ENCODE measurements at regions not wholly inside any gene's neighbourhood (a gene's known extent, or its start where the extent isn't known, plus 50 kb on each side); places are given as distances from the start of the nearest gene placed in this dataset.
"Not testable (repeated sequence)": the region's sequence is repeated elsewhere in the genome, so short reads cannot be mapped to it uniquely, and the experiment has no call there.

- no peak for DNase-seq
Observed at GRCh38 chr10:130263289-130263688, 127.1 kb downstream of the GLRX3 start.

GRCh38 chr10:130265542-130265941 is 129.4 kb downstream of the GLRX3 start:
- DNase-seq = no peak

- DNase-seq = no peak
Observed at GRCh38 chr10:130282492-130283218, 146.5 kb downstream of the GLRX3 start.

GRCh38 chr10:130283219-130283545 is 147.0 kb downstream of the GLRX3 start:
- no peak for DNase-seq

GRCh38 chr10:130295761-130296160 is 159.6 kb downstream of the GLRX3 start:
- not testable (repeated sequence) for DNase-seq

- DNase-seq = peak; percentile 42
Observed at GRCh38 chr10:130300608-130301020, 164.4 kb downstream of the GLRX3 start.

- peak; percentile 80 for DNase-seq
Observed at GRCh38 chr10:130301021-130301892, 165.1 kb downstream of the GLRX3 start.

- DNase-seq = no peak
Observed at GRCh38 chr10:130326954-130327353, 190.8 kb downstream of the GLRX3 start.

- no peak for DNase-seq
Observed at GRCh38 chr10:130329792-130330191, 193.6 kb downstream of the GLRX3 start.

GRCh38 chr10:130333185-130333584 is 197.0 kb downstream of the GLRX3 start:
- no peak for DNase-seq

GRCh38 chr10:130335336-130335735 is 199.1 kb downstream of the GLRX3 start:
- DNase-seq = no peak

GRCh38 chr10:130336617-130337304 is 200.6 kb downstream of the GLRX3 start:
- DNase-seq = no peak

- no peak for DNase-seq
Observed at GRCh38 chr10:130337305-130337640, 201.1 kb downstream of the GLRX3 start.

- no peak for DNase-seq
Observed at GRCh38 chr10:130337696-130338635, 201.8 kb downstream of the GLRX3 start.

- no peak for DNase-seq
Observed at GRCh38 chr10:130338636-130339024, 202.4 kb downstream of the GLRX3 start.

GRCh38 chr10:130339091-130339490 is 202.9 kb downstream of the GLRX3 start:
- no peak for DNase-seq

GRCh38 chr10:130339911-130340310 is 203.7 kb downstream of the GLRX3 start:
- no peak for DNase-seq

- no peak for DNase-seq
Observed at GRCh38 chr10:130340816-130341215, 204.6 kb downstream of the GLRX3 start.

- DNase-seq = no peak
Observed at GRCh38 chr10:130341356-130341755, 205.2 kb downstream of the GLRX3 start.

GRCh38 chr10:130345728-130346127 is 209.5 kb downstream of the GLRX3 start:
- DNase-seq = no peak

- no peak for DNase-seq
Observed at GRCh38 chr10:130350996-130351395, 214.8 kb downstream of the GLRX3 start.

GRCh38 chr10:130351466-130352290 is 215.5 kb downstream of the GLRX3 start:
- DNase-seq = no peak
